ENCODE measurements at regions not wholly inside any gene's neighbourhood (a gene's known extent, or its start where the extent isn't known, plus 50 kb on each side); places are given as distances from the start of the nearest gene placed in this dataset.

- TF ChIP-seq CREB1 (CRISPR knock-in tag; IDR thresholded peaks at IDR 0.05; ENCODE audit: low read depth) (no peak), CTCF (conservative IDR thresholded peaks at IDR 0.05; ENCODE audit: low read depth in 2 of 2) (no peak), JUNB (IDR thresholded peaks at IDR 0.05; ENCODE audit: unreplicated experiment) (no peak), REST (IDR thresholded peaks at IDR 0.05; ENCODE audit: unreplicated experiment) (no peak), POLR2AphosphoS5 (IDR thresholded peaks at IDR 0.05; ENCODE audit: low read depth) (no peak), EZH2 (IDR thresholded peaks at IDR 0.05; ENCODE audit: low read depth, unreplicated experiment) (no peak), STAT1 (IDR thresholded peaks at IDR 0.05; ENCODE audit: unreplicated experiment) (no peak), EZH2phosphoT487 (IDR thresholded peaks at IDR 0.05; ENCODE audit: unreplicated experiment) (no peak), ZNF114 (CRISPR knock-in tag; IDR thresholded peaks at IDR 0.05) (no peak), ZNF331 (CRISPR knock-in tag; IDR thresholded peaks at IDR 0.05; ENCODE audit: low read depth) (no peak), NANOG (IDR thresholded peaks at IDR 0.05; ENCODE audit: borderline replicate concordance) (no peak)
- TF ChIP-seq, protein P1, sequence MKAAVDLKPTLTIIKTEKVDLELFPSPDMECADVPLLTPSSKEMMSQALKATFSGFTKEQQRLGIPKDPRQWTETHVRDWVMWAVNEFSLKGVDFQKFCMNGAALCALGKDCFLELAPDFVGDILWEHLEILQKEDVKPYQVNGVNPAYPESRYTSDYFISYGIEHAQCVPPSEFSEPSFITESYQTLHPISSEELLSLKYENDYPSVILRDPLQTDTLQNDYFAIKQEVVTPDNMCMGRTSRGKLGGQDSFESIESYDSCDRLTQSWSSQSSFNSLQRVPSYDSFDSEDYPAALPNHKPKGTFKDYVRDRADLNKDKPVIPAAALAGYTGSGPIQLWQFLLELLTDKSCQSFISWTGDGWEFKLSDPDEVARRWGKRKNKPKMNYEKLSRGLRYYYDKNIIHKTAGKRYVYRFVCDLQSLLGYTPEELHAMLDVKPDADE (IDR thresholded peaks at IDR 0.05), result no peak
- TF ChIP-seq, protein P2, sequence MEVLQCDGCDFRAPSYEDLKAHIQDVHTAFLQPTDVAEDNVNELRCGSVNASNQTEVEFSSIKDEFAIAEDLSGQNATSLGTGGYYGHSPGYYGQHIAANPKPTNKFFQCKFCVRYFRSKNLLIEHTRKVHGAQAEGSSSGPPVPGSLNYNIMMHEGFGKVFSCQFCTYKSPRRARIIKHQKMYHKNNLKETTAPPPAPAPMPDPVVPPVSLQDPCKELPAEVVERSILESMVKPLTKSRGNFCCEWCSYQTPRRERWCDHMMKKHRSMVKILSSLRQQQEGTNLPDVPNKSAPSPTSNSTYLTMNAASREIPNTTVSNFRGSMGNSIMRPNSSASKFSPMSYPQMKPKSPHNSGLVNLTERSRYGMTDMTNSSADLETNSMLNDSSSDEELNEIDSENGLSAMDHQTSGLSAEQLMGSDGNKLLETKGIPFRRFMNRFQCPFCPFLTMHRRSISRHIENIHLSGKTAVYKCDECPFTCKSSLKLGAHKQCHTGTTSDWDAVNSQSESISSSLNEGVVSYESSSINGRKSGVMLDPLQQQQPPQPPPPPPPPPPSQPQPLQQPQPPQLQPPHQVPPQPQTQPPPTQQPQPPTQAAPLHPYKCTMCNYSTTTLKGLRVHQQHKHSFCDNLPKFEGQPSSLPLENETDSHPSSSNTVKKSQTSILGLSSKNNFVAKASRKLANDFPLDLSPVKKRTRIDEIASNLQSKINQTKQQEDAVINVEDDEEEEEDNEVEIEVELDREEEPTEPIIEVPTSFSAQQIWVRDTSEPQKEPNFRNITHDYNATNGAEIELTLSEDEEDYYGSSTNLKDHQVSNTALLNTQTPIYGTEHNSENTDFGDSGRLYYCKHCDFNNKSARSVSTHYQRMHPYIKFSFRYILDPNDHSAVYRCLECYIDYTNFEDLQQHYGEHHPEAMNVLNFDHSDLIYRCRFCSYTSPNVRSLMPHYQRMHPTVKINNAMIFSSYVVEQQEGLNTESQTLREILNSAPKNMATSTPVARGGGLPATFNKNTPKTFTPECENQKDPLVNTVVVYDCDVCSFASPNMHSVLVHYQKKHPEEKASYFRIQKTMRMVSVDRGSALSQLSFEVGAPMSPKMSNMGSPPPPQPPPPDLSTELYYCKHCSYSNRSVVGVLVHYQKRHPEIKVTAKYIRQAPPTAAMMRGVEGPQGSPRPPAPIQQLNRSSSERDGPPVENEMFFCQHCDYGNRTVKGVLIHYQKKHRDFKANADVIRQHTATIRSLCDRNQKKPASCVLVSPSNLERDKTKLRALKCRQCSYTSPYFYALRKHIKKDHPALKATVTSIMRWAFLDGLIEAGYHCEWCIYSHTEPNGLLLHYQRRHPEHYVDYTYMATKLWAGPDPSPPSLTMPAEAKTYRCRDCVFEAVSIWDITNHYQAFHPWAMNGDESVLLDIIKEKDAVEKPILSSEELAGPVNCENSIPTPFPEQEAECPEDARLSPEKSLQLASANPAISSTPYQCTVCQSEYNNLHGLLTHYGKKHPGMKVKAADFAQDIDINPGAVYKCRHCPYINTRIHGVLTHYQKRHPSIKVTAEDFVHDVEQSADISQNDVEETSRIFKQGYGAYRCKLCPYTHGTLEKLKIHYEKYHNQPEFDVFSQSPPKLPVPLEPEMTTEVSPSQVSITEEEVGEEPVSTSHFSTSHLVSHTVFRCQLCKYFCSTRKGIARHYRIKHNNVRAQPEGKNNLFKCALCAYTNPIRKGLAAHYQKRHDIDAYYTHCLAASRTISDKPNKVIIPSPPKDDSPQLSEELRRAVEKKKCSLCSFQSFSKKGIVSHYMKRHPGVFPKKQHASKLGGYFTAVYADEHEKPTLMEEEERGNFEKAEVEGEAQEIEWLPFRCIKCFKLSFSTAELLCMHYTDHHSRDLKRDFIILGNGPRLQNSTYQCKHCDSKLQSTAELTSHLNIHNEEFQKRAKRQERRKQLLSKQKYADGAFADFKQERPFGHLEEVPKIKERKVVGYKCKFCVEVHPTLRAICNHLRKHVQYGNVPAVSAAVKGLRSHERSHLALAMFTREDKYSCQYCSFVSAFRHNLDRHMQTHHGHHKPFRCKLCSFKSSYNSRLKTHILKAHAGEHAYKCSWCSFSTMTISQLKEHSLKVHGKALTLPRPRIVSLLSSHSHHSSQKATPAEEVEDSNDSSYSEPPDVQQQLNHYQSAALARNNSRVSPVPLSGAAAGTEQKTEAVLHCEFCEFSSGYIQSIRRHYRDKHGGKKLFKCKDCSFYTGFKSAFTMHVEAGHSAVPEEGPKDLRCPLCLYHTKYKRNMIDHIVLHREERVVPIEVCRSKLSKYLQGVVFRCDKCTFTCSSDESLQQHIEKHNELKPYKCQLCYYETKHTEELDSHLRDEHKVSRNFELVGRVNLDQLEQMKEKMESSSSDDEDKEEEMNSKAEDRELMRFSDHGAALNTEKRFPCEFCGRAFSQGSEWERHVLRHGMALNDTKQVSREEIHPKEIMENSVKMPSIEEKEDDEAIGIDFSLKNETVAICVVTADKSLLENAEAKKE (CRISPR knock-in tag; IDR thresholded peaks at IDR 0.05), result no peak
Measured at GRCh38 chr14:85391455-85391854, 138.5 kb upstream of the FLRT2 start.

Data from GM23338 (cell line).